DMS79 treated with DMSO at 0.1 percent for 48 hours (cell line): ENCODE measurements at regions not wholly inside any gene's neighbourhood (a gene's known extent, or its start where the extent isn't known, plus 50 kb on each side); places are given as distances from the start of the nearest gene placed in this dataset.
"Not testable (repeated sequence)": the region's sequence is repeated elsewhere in the genome, so short reads cannot be mapped to it uniquely, and the experiment has no call there.

Source experiments
- DNase-seq: peaks from one replicate; lab custom pipeline; 2025; lab: John Stamatoyannopoulos, UW

DNA sequence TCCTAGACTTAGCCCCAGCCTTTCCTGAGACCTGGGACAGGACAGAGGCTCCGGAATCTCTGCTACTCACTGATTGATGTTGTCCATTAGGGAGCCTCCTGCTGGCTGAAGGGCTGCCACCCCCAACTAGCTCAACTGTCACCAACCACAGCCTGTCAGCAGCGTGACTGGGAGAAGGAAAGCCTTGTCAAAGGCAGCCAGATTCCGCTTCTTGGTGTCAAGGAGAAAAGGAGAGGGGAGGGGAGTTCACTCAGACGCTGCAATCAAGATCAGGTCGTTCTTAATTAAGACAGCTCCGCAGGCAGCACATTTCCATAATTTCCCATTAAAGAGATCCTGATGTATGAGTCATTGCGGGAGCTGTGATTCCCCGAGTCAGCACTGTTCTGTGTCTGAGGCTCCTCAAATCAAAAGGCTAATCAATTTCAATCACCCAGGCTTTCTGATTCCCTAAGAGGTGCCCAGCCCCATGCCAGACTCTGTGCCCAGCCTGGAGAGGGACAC is 152.8 kb upstream of the ZBED5 start:
- no peak for DNase-seq

DNA sequence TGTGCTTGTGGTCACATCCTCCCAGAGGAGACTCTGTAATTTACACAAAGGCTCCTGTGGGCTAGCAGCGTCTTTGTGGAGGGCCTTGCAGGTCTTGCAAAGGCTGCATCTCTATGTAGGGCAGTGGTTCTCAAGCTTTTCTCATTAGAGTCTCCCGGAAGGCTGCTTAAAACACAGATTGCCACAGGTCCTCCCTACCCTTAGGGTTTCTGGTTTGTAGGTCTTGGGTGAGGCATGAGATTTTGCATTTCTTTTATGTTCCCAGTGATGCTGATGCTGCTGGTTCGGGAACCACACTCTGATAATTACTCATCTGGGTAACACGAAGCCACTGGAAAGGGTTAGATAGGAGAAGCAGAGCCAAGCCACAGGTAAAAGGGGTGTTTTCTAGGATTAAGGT is 151.3 kb upstream of the ZBED5 start:
- DNase-seq, result no peak

DNA sequence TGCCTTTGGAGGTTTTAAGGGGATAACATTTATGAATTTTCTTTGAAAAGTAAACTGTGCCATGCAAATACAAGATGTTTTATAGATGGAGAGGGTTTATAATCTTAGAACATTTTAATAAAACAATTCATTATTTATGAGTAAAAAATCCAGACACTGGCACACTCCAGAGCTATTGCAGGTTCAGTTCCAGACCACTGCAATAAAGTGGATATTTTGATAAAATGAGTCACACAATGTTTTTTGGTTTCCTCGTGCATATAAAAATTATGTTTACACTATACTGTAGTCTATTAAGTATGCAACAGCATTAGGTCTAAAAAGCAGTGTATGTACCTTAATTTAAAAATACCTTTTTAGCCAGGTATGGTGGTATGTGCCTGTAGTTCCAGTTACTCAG is 146.2 kb upstream of the ZBED5 start:
- no peak for DNase-seq

DNA sequence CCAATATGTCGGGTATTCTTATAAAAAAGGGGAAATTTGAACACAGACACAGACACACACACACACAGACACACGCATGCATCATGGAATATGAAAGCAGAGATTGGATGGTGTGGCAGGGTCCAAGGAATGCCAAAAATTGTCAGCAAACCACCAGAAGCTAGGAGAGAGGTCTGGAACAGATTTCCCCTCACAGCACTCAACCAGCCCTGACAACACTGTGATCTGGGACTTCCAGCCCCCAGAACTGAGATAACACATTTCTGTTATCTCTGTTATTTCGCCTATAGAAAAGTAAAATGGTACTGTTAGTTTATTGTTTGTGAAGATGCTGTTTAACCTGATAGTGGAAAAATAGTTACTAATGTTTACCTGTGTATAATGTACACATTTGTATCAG is 145.4 kb upstream of the ZBED5 start:
- no peak for DNase-seq

DNA sequence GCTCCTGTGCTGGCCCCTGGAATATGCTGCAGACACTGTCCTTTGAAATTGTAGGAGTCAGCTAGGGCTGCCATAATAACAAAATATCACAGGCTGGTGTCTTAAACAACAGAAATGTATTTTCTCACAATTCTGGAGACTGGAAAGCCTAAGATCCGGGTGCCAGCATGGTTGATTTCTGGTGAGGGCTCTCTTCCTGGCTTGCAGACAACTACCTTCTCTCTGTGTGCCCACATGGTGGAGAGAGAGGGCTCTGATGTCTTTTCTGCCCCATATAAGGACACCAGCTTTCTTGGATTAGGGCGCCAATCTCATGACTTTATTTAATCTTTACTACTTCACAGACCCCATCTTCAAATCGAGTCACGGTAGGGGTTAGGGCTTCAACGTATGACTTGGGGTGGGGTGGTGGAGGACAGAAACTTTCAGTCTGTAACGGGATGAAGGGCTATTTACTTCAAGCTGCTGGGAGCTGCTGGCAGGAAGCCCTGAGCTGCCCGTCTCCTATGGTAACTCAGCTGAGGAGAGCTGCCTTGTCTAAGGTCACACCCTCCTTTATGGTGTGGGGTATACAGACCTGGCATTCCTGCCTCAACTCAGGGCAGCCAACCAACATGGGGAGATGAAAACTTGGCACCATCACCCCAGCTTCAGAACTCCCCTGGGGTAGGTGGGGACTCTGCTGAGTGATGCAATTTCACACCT is 142.9 kb upstream of the ZBED5 start:
- no peak for DNase-seq

DNA sequence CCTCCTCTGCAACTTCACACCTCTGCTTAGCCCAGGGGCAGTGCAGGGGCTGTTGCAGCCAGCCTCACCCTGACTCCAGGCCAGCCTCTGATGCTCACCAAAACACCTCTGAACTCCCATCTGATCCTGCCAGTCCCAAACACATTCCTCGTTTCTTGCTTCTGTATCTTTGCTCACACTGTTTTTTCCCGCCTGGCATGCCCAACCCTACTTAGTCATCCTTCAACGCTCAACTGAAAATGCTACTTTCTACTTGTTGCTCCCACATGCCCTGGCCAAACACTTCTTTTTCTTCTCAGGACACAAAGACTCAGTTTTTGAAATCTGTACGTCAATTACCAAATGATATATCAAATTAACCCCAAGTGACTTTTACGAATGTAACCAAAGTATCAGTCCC is 140.8 kb upstream of the ZBED5 start:
- no peak for DNase-seq

DNA sequence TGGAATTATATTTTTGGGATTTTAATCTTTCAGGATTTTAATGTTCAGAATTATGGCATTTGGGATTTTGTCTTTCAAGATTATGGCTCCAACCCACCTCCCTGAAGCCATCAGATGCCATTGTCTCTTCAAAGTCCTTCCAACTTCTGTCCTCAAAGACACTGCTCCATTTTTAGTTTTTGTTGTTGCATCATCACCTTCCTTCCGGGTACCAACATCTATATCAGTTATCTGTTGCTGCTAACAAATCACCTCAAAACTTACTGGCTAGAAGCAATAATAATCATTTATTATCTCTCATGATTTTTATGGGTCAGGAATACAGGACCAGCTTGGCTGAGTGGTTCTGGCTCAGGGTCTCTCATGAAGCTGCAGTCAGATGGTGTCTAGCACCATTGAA is 138.8 kb upstream of the ZBED5 start:
- DNase-seq, result no peak

DNA sequence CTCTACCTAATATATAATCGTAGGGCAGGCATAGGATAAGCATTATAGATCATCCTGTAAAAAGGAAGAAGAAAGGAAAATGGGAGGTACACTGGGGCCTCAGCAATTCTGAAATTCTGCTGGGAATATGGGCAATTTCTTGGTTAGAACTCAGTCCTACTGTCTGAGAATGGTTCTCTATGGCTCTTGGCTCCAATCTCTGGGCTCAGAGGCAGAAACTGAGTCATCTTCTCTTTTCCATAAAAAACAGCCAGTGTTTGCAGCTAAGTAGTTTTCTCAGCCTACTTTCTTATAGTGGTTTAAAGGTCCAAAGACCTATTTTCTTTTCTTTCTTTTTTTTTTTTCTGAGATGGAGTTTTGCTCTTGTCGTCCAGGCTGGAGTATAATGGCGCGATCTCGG is 135.8 kb upstream of the ZBED5 start:
- no peak for DNase-seq

DNA sequence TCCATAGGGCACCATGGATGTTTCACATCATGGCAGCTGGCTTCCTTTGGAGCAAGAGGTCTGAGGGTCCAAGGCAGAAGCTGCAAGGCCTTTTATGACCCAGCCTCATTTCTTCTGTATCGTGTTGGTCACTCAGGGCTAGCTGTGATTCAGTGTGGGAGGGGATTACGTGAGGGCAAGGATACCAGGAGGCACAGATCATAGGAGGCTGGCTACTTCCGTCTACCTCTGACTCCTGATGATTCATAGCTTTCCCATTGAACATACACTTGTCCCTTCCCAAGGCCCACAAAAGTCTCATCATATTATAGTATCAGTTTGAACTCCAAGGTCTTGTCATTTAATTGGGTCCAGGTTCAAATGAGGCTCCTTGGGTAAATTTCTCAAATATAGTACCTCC is 135.3 kb upstream of the ZBED5 start:
- DNase-seq, result no peak

DNA sequence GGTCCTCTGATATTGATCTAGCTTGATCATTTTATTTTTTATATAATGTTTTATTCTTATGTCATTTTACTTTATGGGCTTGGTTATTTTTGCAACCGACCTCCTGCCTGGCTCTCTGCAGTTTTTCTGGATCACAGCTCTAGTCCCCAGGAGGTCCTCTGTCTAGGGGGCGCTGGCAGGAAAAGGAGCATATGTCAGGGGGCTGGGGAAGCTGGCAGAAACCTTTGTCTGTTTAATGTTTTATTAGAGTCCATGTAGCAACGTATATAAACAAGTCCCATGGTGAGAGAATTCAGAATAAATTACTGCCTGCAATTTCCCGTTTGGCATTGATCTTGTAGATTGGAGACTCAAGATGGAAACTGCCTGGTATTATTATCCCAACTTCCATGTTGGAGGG is 133.5 kb upstream of the ZBED5 start:
- DNase-seq, result no peak

DNA sequence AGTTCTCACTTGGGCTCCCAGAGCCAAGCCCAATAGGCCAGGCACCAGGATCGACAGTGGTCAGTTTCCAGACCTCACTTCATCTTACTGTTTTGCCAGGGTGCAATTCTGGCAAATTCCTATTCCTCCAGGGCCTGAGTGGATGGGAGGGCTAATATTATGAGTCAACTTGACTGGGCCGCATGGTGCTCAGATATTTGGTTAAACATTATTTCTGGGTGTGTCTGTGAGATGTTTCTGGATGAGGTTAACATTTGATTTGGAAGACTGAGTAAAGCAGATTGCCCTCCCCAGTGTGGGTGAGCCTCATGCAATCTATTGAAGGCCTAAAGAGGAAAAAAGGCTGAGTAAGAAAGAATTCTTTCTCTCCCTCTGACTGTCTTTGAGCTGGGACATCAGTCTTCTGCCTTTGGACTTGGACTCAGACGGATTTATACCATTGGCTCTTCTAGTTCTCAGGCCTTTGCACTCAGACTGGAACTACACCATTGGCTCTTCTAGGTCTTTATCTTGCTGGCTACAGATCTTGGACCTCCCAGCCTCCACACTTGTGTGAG is 132.9 kb upstream of the ZBED5 start:
- no peak for DNase-seq

DNA sequence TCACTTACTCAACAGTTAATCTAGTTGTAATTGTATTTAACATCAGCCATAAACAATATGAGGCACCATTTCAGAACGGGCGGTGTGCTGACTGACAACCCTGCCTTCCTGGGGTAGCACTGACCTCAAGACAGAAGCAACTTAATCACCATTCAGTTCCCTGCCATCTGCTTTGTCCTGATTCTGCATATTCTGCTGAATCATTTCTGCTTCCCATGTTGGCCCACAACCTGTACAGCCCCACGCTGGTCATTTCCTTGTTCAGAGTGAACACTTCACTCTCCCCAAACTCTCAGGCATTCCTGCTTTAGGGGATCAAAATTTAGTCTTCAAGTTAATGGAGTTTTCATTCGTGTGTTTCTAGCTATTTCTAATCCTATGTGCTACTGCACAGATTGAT is 132.3 kb upstream of the ZBED5 start:
- no peak for DNase-seq

DNA sequence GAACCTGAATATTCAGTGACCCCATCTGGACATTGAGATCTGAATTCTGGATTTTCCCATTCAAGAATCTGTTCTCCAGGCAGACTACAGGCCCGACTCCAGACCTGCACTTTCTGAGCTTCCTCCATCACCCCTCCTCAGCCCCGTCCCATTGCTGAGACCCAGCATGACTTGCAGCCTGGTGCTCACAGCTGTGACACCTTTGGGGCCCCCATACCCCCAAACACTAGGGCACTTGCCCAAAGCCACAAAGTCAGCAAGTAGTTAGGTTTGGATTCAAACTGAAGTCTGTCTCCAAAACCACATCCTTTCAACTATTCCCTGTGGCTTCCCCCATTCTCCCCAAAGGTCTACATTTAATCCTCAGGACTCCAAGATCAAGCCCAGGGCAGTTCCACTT is 128.2 kb upstream of the ZBED5 start:
- no peak for DNase-seq

DNA sequence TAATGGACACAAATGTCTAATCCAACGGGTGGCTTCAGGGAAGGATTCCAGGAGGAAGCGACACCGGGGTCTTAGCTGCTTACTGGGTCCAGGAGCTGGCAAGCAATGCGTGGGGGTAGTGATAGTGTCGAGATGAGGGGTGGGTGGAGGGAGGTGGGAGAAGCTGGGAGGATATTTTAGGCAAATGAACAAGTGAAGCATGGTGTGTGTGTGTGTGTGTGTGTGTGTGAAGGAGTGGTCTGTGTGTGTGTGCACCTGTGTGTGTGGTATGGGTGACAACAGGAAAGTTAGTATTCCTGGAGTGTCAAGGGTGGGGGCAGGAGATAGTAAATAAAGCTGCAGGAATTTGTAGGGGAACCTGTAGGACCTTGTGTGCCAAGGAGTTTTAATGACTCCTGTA is 126.9 kb upstream of the ZBED5 start:
- no peak for DNase-seq

DNA sequence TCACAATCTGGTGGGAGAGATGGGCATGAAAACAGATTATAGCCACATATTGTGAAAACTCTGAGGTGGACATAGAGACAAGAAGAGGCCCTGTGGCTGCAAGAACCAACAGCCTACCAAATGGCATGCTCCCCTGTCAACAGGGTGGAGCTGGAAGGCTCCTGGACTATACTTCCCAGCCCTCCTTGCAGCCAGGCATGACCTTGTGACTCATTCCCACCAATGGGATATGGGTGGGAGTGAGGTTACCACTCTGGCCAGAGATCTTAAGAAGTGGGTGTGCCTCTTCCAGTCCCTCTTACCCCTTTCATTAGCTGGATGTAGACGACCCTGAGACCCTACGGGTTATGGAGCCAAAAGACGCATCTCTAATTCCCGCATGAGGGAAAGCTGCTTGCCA is 126.4 kb upstream of the ZBED5 start:
- no peak for DNase-seq

DNA sequence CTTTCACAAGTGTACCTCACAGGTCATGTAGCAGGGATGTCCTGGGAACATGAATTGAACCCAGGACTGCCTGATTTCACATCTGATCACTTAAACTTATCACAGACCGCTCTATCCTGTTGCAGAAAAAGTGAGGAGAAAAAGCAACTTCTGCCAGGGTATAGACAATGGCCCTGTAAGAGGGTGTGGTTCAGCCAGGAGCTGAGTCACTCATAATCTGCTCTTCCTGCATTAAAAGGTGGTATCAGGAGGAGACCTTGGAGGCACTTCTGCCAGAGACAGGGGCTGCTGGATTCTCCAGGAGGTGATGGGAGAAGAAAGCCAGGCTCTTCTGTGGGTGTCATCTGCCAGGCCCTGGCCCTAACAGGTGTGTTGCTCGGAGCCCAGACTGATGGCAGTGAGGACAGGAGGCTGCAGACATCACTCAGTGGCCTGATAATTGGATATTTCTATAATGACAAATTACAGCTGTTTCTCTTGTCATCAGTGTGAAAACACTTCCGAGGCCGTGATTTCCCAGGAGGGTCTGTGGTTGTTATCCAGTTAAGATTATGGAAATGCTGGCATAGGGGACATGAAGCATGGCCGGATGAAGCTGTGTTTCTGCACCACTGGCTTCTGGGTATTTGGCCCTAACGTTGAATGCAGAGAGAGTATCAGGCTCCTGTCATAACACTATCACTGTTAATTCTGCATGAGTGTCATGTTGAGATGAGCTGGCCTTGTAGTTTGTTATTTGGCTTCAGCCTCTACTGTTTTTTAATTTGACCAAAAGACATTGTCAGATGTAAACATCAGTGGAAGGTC is 125.1 kb upstream of the ZBED5 start:
- DNase-seq, result no peak

DNA sequence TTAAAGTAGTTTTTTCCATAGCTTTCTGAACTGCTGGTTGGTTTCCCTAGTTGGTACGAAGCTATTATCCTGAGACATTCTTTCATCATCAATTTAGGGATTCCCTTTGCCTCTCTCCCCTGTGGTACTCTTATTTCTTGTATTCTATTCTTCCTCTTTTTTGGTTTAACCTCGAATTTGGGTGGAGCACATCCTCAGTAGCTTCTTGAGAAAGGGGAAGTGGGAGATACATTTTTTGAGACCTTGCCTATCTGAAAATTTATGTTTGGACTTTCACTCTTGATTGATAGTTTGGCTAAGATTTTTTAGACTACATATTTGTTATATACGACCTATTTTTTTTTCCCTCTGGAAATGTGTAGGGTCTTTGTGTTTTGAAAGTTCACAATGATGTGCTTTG is 121.7 kb upstream of the ZBED5 start:
- DNase-seq, result no peak

DNA sequence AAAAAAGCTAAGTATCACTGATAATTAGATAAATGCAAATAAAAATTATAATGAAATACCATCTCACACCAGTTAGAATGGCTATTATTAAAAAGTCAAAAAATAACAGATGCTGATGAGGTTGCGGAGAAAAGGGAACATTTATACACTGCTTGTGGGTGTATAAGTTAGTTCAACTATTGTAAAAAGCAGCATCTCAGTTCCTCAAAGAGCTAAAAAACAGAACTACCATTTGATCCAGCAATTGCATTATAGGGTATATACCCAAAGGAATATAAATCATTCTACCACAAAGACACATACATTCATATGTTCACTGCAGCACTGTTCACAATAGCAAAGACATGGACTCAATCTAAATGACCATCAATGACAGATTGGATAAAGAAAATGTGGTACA is 120.3 kb upstream of the ZBED5 start:
- DNase-seq, result no peak

DNA sequence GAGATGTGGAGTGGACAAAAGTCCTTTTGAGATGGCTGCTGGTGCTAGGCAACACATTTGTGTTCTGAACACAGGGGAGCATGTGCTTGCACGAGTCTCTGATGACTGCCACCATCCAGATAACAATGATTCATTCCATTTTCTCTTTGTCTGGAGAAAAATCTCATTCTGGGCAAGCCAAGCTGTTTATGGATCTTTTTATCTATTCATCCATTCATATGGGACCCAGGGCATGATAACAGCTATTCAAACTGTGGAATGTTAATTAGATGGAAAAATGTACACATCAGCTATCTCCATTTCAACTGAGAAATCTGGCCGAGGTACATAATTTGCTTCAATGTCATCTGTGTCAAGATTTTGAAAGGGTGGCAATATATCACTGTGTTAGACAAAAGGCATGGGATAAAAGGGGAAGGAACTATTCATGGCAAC is 117.5 kb upstream of the ZBED5 start:
- no peak for DNase-seq

DNA sequence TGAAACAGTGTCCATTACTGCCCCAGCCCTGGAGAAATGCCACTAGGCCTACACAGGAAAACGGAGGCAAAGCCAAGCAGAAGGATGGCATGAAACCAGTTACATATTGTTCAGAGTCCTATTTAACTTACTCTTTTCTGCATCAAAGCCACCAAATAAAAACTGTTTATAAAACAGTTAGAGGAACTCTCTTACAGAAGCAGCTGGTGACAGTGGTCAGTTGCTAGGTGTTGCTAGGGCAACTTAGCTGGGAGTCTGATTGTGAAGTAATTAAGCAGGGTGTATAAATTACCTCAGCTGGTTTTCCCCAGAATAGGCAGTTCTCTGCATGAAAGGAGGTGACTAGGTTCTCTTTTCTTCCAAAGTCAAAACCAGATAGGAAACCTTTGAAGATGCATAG is 115.6 kb upstream of the ZBED5 start:
- DNase-seq, result peak; percentile 19

DNA sequence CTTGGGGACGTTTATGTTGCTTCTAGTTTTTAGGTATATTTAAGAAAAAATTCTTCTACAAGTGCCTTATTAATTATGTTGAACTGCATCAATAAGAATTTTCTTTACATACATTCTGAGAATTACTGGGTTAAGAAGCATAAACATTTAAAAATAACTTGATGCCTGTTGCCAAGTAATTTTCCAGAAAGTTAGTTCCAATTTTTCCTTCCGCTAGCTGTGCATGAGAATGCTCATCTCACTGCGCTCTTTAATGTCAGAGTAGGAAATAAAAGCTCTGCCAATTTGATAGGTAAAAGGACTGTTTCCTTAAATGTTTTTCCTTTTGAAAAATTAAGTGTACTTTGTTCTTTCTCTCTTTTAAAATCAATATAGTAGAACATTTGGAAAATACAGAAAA is 113.1 kb upstream of the ZBED5 start:
- no peak for DNase-seq

DNA sequence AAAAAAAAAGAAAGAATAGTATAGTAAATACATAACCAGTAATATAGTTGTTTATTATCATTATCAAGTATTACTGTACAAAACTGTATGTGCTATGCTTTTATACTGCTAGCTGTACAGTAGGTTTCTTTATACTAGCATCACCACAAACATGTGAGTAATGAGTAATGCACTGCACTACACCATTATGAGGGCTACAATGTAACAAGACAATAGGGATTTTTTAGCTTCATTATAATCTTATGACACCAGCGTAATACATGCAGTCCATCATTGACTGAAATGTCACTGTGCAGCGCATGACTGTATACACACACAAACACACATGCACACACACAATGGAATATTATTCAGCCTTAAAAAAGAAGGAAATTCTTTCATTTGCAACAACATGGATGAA is 111.5 kb upstream of the ZBED5 start:
- DNase-seq, result no peak

DNA sequence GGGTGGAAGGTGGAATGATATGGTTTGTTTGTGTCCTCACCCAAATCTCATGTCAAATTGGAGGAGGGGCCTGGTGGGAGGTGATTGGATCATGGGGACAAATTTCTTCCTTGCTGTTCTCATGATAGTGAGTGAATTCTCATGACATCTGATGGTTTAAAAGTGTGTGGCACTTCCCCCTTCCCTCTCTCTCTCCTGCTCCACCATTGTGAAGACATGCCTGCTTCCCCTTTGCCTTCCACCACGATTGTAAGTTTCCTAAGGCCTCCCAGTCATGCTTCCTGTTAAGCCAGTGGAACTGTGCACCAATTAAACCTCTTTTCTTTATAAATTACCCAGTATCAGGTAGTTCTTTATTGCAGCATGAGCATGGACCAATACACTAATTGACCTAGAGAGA is 99.0 kb upstream of the ZBED5 start:
- DNase-seq, result not testable (repeated sequence)
